ENCODE measurements at regions not wholly inside any gene's neighbourhood (a gene's known extent, or its start where the extent isn't known, plus 50 kb on each side); places are given as distances from the start of the nearest gene placed in this dataset.

DNA sequence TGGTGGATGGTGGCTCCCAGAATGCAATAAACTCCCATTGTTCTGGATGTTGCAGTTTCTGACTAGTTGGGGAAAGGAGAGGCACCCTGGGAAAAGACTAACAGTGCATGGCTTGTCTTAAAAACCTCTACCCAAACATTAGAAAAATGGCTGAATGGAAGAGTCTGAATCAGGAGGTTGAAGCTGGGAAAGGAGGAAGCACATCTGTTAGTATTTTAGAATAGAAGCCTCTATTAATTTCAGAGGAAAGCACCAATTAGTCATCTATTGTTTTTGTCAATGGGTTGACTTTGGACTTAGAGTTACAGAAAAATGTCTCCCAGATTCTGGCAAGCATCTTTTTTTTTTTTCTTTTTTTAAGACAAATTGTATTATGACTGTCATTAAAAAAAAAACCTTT, 56.1 kb upstream of the ELMO1 start:
- DNase-seq = no peak

DNA sequence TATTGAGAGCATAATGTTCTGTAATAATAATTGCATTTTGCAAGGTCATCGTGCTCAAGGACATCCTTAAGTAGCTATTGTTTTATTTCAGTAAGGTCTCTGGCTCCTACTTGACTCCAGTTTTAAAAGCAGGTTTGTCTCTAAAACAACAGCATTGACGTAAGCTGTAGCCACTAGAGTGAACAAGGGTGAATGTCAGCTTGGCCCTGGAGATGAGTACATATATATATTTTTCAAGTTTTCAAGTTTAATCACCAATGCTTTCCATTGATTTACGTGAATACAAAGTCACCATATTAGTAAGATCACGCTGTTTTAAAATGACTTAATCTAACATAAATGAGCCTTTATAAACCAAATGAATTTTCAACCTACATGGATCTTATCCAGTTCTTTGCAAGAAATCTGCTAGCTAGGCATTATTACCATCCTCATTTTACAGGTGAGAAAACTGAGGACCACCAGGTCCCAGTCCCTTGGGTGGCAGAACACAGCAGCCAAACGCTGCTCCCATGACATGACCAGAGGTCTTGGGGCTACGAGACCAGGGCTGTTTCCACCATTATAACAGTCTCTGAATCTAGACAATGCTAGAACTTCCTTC, 57.2 kb upstream of the ELMO1 start:
- no peak for DNase-seq

DNA sequence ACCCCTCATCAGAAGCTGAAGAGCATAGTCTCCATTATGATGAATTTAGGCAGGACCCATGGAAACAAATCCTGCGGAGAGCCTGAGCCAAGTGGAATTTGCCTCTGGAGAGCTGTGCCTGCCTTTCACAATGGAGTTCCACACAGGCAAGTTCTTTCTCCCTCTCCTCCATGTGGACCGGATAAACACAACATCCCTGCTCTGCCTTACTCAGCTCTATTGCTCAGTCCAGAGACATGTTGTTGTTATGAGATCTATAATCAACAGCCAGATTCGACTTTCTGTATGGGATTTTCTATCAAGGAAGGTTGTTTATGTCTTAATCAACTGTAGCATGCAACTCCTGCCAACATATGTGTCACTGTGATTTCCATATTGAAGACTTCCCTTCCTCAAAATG, 59.5 kb upstream of the ELMO1 start:
- DNase-seq = no peak

DNA sequence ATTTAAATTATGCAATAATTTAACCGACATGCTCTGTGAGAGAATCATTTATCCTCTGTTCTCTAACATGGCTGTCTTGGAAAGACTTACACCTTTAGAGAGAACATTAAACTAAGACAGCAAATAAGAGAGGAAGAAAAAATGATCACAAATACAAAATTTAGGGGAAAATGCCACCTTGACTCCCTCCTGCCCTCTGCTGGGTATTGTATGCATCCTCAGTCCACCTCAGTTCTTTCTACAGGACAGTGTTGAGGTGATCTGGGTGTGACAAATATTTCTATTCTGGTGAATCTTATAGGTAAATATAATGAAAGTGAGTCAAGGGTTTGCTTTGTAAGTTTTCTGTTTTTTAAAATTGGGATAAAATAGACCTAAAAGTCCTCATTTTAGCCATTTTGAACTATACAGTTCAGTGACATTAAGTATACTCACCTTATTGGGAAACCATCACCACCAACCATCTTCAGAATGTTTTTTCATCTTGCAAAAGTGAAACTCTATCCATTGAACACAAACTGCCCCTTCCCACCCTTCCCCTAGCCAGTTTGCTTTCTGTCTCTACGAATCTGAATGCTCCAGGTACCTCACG, 61.5 kb upstream of the ELMO1 start:
- no peak for DNase-seq

DNA sequence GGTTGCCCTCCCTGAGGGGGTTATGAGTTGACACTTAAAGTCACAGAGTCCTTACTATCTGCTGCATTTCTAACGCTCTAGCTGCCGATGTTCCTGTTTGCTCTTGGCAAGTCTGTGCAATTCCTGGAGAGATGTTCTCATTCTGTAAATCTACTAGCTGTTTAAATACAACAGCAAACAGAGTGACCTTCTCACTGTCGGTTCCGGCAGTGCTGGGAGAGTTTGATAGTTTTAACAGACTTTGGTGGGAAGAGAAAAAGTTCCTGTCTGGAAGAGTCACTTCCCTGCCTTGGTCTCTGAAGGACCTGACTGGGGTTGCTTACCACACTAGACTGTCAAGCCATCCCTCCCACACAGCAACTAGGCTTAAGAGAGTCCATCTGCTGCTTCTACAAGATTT, 63.3 kb upstream of the ELMO1 start:
- DNase-seq = no peak

DNA sequence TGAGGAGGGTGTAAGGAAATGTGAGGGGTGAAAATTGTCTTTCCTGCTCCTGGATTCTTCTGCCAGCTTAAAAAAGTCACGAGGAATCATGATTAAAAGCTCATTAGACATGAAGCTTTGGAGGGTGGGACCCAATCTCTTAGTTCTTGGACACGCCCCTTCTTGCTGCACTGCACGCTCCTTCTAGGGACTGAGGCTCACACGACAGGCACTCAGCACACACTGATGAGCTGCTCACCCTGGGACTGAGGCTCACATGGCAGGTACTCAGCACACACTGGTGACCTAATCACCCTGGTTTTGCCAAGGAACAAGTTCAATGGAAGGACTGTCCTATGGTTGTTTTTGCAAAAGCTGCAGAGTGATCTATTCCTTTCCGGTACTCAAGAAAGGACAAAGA, 65.8 kb upstream of the ELMO1 start:
- DNase-seq = no peak

DNA sequence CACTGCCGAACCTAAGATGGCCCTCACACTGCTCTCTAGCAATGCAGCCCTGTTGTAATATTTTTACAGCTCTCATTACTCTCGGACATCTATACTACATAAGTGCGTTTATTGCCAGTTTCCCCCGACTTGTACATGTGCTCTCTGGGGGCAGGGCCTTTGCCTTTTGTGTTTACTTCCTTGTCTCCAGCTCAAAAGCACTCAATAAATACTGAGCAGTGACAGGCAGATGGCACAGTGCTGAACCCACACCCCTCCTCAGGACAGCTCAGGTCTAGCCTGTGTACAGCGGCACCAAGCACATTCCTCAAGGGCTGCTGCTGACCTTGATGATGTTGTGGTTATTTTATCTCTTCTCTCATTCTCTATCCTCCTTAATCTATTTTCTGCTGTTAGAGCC, 68.0 kb upstream of the ELMO1 start:
- DNase-seq = no peak

DNA sequence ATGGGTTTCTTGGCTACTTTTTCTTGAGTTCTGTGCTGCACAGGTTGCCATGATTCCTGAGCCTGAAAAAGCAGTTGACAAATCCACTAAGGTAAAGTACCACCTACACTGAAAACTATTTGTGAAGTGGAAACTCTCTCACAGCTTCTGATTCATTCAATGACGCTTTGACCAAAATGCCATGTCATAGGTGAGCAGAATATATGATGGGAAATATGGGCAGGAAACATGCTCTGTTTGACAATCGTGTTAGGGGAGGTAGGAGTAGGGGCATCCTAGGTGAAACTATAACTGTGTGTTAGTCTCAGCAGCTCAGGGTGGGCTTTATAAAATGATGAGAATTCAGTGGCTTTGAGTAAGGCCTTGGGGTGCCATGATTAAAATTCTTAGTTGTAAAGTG, 69.6 kb upstream of the ELMO1 start:
- DNase-seq = no peak

DNA sequence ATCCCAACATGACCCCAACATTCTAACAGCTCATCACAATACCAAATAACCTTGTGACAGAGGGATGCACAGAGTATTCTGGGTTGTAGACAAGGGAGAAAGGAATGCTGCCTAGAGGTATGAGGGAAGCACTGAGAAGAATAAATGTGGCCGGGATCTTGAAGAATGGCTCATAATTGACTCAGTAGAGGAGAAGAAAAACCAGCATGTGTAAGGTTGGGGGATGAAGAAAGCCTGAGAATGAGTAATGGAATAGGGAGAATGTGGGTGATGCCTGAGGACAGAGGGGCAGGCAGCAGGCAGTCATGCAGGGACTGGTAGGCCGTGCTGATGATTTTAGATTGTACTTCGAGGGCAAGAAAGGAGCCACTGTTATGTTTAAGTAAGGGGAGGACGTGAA, 75.4 kb upstream of the ELMO1 start:
- DNase-seq = no peak

DNA sequence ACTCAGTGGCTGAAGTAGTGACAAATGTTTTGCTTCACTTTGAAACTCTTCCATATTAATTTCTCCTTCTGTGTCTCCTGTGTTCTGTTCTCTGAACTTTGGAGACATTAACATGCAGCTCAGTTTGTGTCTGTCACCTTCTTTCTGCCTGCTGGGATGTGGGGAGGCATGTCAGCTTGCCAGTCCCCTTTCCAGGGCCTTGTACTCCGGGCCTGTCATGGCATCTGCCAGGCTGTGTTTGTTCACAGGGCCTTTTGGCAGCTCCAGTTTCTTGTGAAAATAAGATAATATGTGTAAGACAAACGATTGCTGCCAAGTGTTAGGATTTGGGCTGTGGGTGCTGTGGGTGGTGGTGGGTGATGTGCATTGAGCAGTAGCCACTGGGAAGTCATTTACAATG, 76.1 kb upstream of the ELMO1 start:
- no peak for DNase-seq

DNA sequence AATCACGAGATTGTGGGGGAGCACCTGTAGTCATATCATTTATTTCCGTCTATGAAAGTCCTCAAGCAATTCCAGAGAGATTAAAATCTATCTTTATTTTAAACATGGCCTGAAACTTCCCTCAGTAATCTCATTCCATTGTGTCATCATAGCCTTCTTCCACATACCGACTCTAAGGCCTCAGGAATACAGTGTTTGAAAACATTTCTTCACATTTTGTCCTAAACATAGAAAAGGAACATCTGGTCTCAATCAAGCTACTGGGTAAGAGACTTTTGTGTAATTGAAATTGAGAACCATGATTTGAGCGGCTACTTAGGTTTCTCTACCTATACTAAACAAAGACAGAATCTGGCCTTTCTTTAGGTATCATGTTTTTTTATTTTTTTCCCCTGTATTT, 78.0 kb upstream of the ELMO1 start:
- no peak for DNase-seq

DNA sequence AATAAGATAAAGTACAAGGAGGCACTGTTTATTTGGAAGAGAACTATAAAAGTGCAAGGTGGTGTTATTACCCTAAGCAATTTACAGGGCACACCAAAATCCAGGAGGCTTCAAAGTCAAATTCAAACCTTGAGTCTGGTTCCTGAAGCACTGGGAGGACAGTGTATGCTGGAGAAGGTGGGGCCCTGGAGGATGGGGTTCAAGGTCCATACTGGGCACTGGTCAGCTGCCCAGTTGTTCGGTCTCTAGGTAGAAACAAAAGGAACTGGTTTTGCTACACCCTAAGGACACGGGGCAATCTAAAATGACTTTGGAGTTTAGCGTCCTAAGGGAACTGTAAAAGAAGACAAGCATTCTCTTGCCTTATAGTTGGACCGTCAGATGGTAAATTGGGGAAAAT, 78.4 kb upstream of the ELMO1 start:
- DNase-seq = no peak

DNA sequence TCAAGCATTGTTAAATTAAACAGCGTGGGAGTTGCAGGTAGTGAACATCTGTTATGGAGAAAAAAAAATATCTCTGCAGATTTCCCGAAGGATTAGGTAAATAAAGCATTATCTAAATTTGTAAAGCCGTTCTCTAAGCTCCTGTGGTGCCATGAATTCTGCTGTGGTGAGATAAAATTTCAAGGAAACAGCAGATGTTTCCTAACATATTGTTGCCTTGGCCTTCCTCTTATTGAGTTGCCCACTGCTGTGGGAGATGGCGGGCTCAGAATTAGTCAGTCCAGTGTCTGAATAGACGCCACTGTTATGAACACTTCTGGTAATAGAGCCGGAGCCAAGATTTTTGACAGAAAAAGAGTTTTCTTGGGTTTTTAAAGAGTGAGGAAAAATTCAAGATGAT, 82.6 kb upstream of the ELMO1 start:
- DNase-seq = peak; percentile 18

DNA sequence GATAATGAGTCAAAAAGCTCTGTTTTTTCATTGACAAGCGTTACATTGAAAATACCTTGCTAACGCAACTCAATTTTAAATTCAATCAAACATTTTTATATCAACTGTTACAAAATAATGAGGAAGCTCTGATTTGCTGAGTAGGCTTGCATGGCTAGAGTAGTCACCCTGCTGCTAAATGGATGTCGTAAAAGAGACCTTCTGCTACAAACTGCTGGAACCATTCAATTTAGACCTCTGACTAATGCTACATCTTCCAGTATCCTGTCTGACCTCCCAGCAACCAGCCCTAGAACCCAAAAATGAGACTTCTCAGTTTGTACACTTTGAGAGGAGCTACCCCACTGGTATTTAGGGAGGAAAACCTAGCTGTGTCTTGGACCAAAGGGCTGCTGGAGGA, 84.0 kb upstream of the ELMO1 start:
- peak; percentile 33 for DNase-seq

DNA sequence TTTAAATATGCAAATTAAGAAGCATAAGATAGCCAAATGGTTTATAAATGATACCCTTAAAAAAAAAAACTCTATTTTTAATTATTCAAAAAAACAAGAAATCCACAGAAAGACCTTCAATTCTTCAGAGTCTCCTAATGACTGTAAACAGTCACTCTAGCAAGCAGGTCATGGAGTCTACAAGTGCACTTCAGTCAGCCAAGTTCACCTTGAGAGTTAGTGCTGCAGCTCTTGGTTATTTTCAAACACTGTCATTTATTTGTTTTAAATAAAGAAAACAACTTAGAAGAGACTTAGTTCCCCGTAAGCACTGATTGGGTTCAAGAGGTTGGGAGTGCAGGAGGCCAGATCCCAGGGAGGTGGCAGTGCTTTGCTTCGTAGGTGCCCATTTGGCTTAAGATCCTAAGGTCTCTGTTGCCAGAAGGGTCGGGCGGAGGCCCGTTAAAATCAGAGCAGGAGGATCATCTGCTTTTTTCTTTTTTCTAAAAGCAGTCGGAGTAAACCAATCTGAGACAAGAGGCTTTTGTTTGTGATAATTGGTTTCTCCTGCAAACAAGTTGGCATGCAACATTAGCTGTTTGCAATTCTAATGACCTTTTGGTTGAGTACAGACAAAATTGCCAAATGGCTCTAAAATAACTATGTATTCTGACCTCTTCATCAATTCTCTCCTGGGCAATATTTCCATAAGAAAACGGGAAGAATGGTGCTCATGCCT, 86.4 kb upstream of the ELMO1 start:
- DNase-seq = no peak

DNA sequence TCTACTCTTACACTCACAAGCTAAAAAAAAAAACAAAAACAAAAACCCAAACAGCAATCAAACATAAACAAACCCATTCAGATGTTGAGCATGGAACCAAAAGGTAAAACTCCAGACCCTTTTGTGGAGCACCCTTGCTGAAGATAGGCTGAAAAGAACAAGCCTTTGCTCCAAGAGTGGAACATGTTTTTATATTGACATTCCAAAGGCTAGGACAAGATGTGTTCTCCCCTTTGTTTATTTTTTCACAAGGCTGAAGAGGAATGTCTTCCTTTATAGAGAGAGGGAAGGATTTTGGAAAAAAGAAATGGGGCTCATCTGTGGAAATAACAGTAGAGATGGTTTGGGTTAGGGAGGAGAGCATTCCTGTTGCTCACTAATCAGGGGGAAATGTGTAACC, 87.2 kb upstream of the ELMO1 start:
- no peak for DNase-seq

DNA sequence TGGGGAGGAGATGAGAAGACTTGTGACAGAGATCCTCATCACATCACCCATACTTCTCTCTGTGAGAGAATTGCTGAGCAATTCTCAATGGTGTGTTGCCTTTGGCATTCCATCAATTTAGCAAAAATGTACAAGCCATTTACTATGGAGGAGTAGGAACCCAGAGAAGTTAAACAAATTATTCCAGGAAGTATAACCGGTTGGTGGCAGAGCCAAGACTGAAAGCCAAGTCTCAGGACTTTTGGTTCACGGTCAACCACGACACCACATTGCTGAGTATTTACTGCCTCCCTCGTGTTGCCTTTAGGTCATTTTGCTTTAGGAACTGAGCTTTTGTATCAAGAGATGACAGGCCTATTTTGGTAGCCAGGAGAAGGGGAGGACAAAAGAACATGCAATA, 88.0 kb upstream of the ELMO1 start:
- no peak for DNase-seq

DNA sequence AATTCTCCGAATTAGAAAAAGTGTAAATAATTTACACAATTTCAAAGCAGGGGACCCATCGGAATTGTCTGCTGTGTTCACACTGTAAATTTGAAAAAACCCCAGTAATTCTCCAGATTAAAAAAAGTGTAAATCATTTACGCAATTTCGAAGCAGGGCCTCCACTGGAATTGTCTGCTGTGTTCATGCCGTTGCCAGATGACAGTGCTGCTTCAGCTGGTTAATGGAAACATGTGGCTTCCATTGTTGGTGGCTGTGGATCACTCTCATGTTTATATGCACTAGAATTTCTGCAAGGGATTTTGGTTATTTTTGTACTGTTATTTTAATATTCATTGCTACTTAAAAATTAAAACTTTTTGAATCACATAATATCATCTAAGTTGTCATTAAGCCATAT, 88.8 kb upstream of the ELMO1 start:
- DNase-seq = no peak

DNA sequence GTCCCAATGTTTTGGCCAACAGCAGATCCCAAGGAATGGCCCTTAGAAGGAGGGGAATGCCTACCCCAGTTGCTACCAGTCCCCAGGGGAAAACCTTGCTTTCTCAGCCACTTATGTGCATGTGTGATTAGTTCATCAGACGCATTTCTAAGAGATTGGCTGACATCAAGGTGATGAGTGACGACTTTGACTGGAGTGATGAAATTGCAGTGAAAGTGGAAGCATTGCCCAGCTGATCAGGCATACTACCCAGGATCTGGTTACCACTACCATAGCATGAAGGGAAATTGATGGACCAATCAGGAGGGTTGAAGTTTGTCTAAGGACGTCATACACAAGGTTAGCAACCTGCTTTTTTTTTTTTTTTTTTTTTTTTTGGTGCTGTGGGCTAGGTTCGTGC, 90.3 kb upstream of the ELMO1 start:
- DNase-seq = no peak

DNA sequence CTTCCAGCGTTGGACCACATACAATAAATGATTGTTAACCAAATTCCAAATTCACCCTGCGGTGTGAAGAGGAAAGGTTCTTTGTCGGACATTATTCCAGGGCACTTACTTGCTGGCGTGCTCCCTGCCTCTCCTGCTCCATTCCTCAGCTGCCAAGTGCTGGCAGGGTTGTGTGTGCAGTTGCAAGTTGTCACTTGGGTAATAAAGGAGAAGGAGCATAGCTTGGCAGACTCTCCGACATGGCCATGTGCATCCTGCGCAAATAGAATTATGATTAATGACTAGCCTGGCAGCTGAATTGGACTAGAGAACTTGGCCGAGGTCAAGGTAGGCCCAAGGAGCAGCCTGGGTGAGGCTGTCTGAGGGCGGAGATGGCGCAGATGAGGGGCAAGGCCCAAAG, 92.3 kb upstream of the ELMO1 start:
- DNase-seq = no peak

DNA sequence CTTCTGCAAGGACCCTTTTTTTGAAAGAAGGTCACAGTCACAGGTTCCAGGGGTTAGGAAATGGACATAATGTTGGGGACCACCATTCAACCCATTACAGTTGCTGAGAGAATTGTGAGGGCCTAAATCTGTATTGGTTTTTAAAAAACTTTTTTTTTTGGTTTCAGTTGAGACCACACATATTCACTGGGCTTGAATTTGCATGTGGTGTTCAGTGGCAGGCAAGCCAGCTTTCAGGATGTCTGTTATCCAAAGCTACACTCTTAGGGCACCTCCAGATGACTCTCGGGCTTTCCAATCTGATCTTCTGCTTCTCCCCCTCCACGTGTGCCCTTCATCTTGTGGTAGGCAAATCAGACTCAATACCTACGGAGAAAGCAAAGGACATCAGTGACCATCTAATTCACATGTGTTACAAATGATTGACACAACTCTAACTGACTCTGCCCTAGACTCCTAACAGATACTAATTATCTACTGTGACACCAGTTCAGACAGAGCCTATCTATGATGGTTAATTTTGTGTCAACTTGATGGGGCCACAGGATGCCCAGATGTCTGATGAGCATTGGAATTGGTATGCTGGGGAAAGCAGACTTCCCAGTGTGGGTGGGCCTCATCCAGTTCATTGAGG, 93.3 kb upstream of the ELMO1 start:
- no peak for DNase-seq

DNA sequence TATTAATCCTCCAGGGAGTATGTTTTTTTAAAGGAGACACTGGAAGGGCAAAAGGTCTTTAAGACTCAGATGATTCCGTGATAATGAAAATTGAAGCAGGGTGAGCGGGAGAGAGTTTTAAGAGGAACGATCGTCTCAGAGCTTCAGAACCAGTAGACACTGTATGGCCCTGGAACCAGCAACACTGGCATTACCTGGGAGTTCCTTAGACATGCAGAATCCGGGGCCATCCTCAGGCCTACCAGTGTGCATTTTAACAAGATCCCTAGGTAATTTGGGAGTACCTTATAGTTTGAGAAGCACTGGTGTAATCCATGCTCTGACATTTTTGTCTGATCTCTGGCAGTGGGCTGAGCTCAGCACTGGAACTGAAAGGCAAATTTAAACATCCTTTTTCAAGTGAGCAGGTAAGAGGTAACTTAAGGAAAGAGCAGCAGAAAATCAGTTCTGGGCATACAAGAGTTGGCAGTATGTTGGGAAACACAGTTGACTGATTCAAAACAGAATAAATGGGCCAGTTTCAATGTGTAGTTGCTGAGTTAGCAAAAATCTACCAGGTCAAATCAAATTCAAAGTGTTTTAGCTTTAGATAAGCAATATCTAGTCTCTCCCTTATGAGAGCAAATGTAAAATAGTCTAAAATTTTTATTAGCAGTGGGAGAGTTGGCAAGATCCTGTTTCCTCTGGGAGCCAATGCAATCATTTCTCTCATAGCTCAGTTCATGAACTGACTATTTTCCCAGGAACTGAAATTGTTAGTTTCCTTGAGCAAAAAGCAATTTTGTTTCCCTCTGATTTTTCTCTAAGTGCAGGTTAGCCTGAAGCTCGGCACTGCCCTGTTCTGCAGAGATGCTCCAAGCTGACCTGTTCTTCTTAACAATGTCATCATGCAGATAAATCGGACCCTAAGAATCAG, 97.2 kb upstream of the ELMO1 start:
- no peak for DNase-seq

DNA sequence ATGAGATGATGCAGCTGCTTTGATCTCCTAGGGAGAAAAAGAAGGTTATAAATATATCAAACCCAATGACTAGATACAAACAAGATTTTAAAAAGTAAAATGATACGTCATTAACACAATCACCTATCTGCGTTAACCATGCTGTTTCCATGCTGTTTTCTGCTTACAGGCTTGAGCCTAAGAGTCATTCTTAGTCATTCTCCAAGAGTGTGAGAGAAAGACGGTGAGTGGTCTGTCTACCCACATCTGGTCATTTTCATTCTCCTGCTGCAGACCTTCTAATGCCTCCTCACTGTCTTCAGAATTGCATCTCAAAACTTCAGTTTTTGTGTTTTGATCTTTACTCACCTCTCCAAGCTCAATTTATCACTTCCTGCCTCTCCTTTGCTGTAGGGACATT, 98.0 kb upstream of the ELMO1 start:
- no peak for DNase-seq
